GM12872 (cell line): ENCODE measurements at regions not wholly inside any gene's neighbourhood (a gene's known extent, or its start where the extent isn't known, plus 50 kb on each side); places are given as distances from the start of the nearest gene placed in this dataset.

Experiments used
- TF ChIP-seq, protein P1 (sequence below): IDR thresholded peaks from 3 replicates; pipeline ENCODE4 v1.5.1; 2011; ENCODE audit warnings: low read depth, mild to moderate bottlenecking, low read length, moderate library complexity; ENCODE audit not compliant: insufficient read depth

DNA sequence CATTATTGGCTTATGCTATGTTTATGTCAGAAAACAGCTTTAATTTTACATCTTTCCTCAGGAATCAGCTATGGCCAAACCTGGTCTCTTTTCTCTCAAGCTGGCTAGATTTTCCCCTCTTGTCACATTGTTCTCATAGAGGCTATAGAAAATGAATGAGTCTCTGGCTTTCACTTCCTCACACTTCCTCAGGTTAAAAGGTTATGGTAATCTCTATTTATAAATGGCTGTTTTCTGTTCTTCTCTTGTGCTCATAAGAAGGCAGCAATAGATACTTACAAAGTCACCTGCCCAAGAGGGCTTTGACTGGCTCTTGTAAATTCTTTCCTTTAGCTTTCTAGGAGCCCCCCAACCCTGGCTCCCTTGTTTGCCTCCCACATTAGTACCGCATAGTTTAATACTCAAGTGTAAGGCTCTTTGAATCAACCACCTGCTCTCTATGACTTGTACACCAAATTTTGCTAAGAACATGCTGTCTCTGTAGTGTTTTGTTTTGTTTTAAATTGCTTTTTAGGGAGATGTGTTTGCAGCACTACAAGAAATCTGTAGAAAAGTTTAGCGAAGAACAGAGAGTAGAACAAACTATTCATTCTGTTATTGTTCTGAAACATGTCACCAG is 897.4 kb upstream of the CITED2 start:
- TF ChIP-seq, protein P1, sequence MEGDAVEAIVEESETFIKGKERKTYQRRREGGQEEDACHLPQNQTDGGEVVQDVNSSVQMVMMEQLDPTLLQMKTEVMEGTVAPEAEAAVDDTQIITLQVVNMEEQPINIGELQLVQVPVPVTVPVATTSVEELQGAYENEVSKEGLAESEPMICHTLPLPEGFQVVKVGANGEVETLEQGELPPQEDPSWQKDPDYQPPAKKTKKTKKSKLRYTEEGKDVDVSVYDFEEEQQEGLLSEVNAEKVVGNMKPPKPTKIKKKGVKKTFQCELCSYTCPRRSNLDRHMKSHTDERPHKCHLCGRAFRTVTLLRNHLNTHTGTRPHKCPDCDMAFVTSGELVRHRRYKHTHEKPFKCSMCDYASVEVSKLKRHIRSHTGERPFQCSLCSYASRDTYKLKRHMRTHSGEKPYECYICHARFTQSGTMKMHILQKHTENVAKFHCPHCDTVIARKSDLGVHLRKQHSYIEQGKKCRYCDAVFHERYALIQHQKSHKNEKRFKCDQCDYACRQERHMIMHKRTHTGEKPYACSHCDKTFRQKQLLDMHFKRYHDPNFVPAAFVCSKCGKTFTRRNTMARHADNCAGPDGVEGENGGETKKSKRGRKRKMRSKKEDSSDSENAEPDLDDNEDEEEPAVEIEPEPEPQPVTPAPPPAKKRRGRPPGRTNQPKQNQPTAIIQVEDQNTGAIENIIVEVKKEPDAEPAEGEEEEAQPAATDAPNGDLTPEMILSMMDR: no peak

DNA sequence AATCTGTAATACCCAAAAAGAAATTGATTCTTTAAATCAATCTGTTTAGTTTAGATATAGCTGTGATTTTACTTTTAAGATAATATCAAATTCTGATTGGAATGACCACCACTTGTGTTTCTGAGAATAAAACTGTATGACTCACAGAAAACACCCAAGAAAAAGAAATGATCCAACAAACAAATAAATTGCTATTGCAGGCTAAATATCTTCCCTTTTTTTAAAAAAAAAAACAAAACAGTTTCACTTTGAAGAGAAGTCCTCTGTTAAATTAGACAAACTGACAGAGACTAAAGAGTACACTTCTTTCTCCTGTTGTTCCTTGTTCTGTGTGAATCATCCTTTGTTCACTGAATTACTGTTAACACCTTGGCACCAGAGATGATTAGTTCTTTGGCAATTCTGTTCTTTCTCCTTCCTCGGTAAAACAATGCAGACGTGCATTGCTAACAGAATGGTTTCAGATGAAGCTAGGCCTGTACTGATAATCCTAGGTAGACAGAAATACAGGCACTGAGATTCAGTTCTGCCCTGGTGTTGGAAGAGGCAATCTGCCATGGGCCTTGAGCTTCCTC is 895.2 kb upstream of the CITED2 start:
- TF ChIP-seq, protein P1: no peak

DNA sequence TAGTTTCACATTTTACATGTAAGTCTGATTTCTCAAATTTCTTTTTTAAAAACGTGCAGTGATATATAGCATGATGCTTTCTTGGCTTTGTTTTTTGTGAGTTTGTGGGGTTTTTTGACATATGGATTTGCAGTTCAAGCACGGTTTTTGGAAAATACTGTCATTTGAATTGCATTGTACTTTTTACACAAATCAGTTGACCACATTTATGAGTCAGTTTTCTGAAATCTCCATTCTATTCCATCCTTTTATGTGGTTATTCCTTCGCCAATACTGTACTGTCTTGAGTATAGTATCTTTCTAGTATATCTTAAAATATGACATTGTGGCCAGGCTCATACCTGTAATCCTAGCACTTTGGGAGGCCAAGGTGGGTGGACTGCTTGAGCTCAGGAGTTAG is 890.0 kb upstream of the CITED2 start:
- TF ChIP-seq, protein P1: no peak

DNA sequence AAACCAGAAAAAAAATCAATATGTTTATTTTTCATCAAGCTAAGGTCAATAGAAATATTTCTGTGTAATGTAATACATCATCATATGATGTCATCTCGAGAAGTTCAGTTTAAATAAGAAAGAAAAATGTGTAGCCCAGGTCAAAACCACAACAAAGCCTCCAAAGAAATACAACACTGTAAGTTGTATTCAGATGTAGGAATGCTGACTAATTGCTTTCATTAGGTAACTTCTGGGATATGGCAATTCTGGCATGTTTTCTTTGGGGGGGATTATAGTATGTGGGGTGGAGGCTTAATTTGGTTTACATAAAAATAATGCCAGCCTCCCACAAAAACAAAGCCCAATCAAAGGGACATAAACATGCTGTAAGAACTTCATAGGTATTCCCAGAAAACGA is 881.8 kb upstream of the CITED2 start:
- TF ChIP-seq, protein P1: no peak

DNA sequence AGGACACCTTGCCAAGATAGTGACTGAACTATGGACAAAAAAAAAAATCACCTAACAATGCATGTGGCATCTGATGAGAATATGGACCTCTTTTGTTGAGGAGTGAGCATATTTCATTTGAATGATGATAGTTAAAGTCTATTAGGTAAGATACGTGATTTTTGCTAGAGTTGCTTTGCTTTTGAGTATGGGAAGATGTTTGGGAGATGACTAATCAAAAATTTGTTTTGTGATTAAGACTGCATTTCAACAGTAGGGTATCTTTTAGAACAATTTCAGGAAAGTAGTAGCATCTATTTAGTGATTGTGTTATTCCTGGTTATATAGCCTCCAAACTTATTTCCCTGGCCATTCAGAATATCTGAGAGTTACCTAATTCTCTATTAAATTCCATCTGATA is 878.6 kb upstream of the CITED2 start:
- TF ChIP-seq, protein P1: no peak

DNA sequence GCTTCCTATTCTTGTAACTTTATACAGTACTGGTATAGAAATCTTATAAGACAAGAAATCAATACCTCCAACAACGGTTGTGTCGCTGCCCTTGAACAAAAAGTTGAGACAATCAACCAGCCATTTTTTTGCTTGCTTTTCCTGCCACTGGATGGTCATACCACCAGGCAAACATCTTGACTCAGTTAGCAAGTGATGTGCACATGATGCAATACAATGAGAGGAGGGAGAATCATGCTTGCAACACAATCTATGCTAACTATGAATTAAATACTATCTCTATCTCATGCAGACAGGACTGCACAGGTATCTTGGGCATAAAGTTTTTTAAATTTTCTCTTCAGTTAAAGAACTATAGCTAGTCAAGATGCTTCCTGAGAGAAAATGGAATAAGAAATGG is 877.7 kb upstream of the CITED2 start:
- TF ChIP-seq, protein P1: no peak

DNA sequence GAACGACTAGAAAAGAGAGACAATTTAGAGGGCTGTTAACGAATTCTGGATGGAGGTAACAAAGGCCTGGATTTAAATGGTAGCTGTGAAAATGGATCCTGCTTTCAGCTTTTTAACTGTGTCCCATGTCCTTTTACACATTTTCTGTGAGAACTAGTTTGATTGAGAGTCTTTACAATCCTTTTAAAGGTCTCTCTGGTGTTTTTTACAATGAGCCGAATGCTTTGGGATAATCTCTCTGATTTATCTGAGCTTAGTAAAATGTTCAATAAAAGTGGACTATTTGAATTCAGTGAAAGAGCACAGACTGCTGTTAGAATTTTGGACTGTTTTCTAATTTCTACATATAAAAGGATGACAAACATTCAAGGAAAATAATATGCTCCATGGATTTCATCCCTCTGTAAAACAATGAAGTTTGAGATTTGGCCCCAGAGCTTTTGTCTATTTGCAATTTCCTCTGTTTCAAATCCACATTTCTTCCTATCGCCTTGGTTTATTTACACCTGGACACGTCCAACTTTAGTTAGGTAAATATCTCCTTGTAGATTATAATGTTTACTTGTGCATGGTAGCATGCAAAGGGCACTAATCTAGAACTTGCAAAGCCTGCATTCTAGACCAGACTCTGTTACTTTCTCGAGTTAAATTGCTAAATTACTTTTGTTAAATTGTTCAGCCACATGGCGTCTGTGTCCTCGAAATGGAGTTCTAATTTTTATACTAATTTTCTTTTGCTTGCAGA is 871.0 kb upstream of the CITED2 start:
- TF ChIP-seq, protein P1: no peak
